CD4-positive, alpha-beta T cell (primary cell): ENCODE measurements at regions not wholly inside any gene's neighbourhood (a gene's known extent, or its start where the extent isn't known, plus 50 kb on each side); places are given as distances from the start of the nearest gene placed in this dataset.

Source experiments
- ATAC-seq: fragments of 200-7000 bp; cut with Tn5 transposase; one replicate; pipeline ENCODE4 v1.10.0; 2022; ENCODE audit warnings: mild to moderate bottlenecking; ENCODE audit not compliant: poor library complexity
- CTCF ChIA-PET: fragments of 350-600 bp; sonication (Branson Sonifier 250); formaldehyde crosslinking; loops from one replicate; lab custom pipeline; 2021; ENCODE audit warnings: antibody characterized with exemption, inconsistent platforms; lab: Charles Lee
- POLR2A ChIA-PET: fragments of 350-600 bp; sonication (Branson Sonifier 250); formaldehyde crosslinking; loops from one replicate; lab custom pipeline; 2021; ENCODE audit warnings: antibody characterized with exemption, inconsistent platforms; lab: Charles Lee
- DNase-seq, 14 experiments: peaks; one replicate each; pipeline ENCODE4 v3.0.0-alpha.2; 2013 to 2020; ENCODE audit warnings: mixed read lengths in 2 of 14
- H3K27ac ChIP-seq, 2 donors: one replicate each; pipeline versions ENCODE4 v1.5.1 to v1.7.0; 2013; ENCODE audit warnings: low read length in 2 of 2, low read depth in 1 of 2, mild to moderate bottlenecking in 1 of 2
- H3K27me3 ChIP-seq, 2 experiments: 1 replicate in 1 of 2; 2 replicates in 1 of 2; pipeline versions ENCODE4 v1.6.1 to v1.7.0; 2013; ENCODE audit warnings: low read length in 2 of 2, control low read depth in 1 of 2, mild to moderate bottlenecking in 1 of 2, moderate library complexity in 1 of 2; ENCODE audit not compliant: insufficient read depth in 2 of 2, control insufficient read depth in 1 of 2
- H3K36me3 ChIP-seq: one replicate; pipeline ENCODE4 v1.6.1; 2013; ENCODE audit warnings: low read length, control low read depth; ENCODE audit not compliant: insufficient read depth
- H3K4me1 ChIP-seq: one replicate; pipeline ENCODE4 v1.6.1; 2013; ENCODE audit warnings: low read length, control low read depth; ENCODE audit not compliant: insufficient read depth
- H3K4me3 ChIP-seq: one replicate; pipeline ENCODE4 v1.5.1; 2013; ENCODE audit warnings: mild to moderate bottlenecking, low read length, moderate library complexity
- H3K9me3 ChIP-seq, 2 experiments: 1 replicate in 1 of 2; 2 replicates in 1 of 2; pipeline versions ENCODE4 v1.6.1 to v1.7.0; 2013; ENCODE audit warnings: low read length in 2 of 2, mild to moderate bottlenecking in 2 of 2, control low read depth in 1 of 2, moderate library complexity in 1 of 2; ENCODE audit not compliant: control insufficient read depth in 1 of 2, insufficient read depth in 1 of 2
- H3K27ac Mint-ChIP-seq: one replicate; pipeline ENCODE4 v1.8.0; 2020; ENCODE audit warnings: mixed read lengths
- H3K27me3 Mint-ChIP-seq: one replicate; pipeline ENCODE4 v1.8.0; 2021; ENCODE audit warnings: mixed read lengths
- H3K36me3 Mint-ChIP-seq: one replicate; pipeline ENCODE4 v1.8.0; 2021; ENCODE audit warnings: low read depth, mixed read lengths
- H3K4me1 Mint-ChIP-seq: one replicate; pipeline ENCODE4 v1.8.0; 2021; ENCODE audit warnings: low read depth, mixed read lengths
- H3K4me3 Mint-ChIP-seq: one replicate; pipeline ENCODE4 v1.8.0; 2020; ENCODE audit warnings: mild to moderate bottlenecking, mixed read lengths
- H3K9me3 Mint-ChIP-seq: one replicate; pipeline ENCODE4 v1.8.0; 2020; ENCODE audit warnings: mixed read lengths
- CTCF ChIP-seq: fragments of 200-600 bp; IDR thresholded peaks from one replicate; pipeline ENCODE4 v1.8.0; 2022; ENCODE audit warnings: antibody characterized with exemption, mild to moderate bottlenecking
- intact Hi-C, 2 experiments: fragments of 100-400 bp; cut with DNase I in 1 of 2; cut with micrococcal nuclease in 1 of 2; formaldehyde crosslinking; loops; one replicate each; pipeline versions ENCODE4 v1.15.1 to v1.9.0; 2023 to 2025; cut with DNase I, micrococcal nuclease

GRCh38 chr5:58074717-58075116 lies 385.2 kb downstream of the PLK2 start:
- Histone ChIP-seq H3K4me1 (no peaks in the 10 kb centered on the region), H3K4me3 (no peak overlapping the region), H3K27ac (no peak overlapping the region), H3K27me3 (no peaks in the 10 kb centered on the region), H3K9me3 (no peaks in the 10 kb centered on the region), H3K36me3 (no peaks in the 10 kb centered on the region)
- Mint-ChIP-seq H3K4me3 (no peak overlapping the region), H3K27ac (no peak overlapping the region), H3K36me3 (no peaks in the 10 kb centered on the region), H3K4me1 (no peaks in the 10 kb centered on the region), H3K27me3 (no peaks in the 10 kb centered on the region), H3K9me3 (no peaks in the 10 kb centered on the region)
- no peak for ATAC-seq
- ChIA-PET CTCF (no interaction called here), POLR2A (no interaction called here)
- TF ChIP-seq CTCF = no peak
- intact Hi-C loops = no loop called here
- no peak for DNase-seq

GRCh38 chr5:58074222-58074621 lies 385.7 kb downstream of the PLK2 start:
- Histone ChIP-seq H3K4me1 (no peaks in the 10 kb centered on the region), H3K27me3 (no peaks in the 10 kb centered on the region), H3K36me3 (no peaks in the 10 kb centered on the region), H3K27ac (no peak overlapping the region), H3K9me3 (peaks cover 0 to 4% of the 10 kb centered on the region in 2 experiments), H3K4me3 (no peak overlapping the region)
- TF ChIP-seq CTCF = no peak
- POLR2A ChIA-PET = no interaction called here
- Mint-ChIP-seq H3K27me3 (no peaks in the 10 kb centered on the region), H3K4me3 (no peak overlapping the region), H3K4me1 (no peaks in the 10 kb centered on the region), H3K36me3 (no peaks in the 10 kb centered on the region), H3K9me3 (no peaks in the 10 kb centered on the region), H3K27ac (no peak overlapping the region)
- DNase-seq (no peak), ATAC-seq (no peak)
- CTCF ChIA-PET = no interaction called here
- intact Hi-C loops = no loop called here

- Mint-ChIP-seq H3K4me3 (no peak overlapping the region), H3K27ac (no peak overlapping the region), H3K9me3 (no peaks in the 10 kb centered on the region), H3K27me3 (no peaks in the 10 kb centered on the region), H3K36me3 (no peaks in the 10 kb centered on the region), H3K4me1 (no peaks in the 10 kb centered on the region)
- peaks cover 0 to 8% of the 10 kb centered on the region in 2 experiments for H3K9me3 ChIP-seq
- no peaks in the 10 kb centered on the region for H3K36me3 ChIP-seq
- H3K27ac ChIP-seq = no peak overlapping the region
- no peak for TF ChIP-seq CTCF
- ATAC-seq (no peak), DNase-seq (no peak)
- no peak overlapping the region for H3K4me3 ChIP-seq
- no peaks in the 10 kb centered on the region for H3K4me1 ChIP-seq
- POLR2A ChIA-PET = no interaction called here
- CTCF ChIA-PET = interaction anchor here (1.1 kb wide), 1 partner anchor 9 kb away, joined by 3 read pairs; no protein-coding TSS in a partner anchor
- no peaks in the 10 kb centered on the region for H3K27me3 ChIP-seq
- intact Hi-C loops = no loop called here
Observed at GRCh38 chr5:58073243-58073642, 386.6 kb downstream of the PLK2 start.
